ENCODE measurements at regions not wholly inside any gene's neighbourhood (a gene's known extent, or its start where the extent isn't known, plus 50 kb on each side); places are given as distances from the start of the nearest gene placed in this dataset.

DNA sequence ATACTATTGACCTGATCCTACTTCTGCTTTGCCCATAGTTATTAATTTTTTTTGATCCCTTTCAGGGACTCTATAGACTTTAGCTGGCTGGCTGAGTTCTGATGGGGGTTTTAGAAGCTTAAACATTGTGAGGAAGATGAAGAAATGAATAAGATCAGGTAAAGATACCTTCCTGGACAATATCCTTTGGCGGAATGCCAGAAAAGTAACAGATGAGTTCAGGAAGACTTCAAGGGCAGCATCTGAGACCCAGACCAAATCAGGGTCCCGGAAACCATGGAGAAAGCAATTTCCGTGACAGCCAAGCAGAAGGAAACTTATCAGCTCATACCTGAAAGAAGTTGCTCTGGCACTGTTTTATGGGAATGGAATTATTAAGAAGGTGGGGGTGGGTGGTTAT lies 100.4 kb downstream of the XCL2 start:
- TF ChIP-seq GATA1 (IDR thresholded peaks at IDR 0.05; ENCODE audit: low read depth, low read length), result no peak
- no peak for TF ChIP-seq POLR2A (IDR thresholded peaks at IDR 0.05; ENCODE audit: low read length)
- no peak for DNase-seq

DNA sequence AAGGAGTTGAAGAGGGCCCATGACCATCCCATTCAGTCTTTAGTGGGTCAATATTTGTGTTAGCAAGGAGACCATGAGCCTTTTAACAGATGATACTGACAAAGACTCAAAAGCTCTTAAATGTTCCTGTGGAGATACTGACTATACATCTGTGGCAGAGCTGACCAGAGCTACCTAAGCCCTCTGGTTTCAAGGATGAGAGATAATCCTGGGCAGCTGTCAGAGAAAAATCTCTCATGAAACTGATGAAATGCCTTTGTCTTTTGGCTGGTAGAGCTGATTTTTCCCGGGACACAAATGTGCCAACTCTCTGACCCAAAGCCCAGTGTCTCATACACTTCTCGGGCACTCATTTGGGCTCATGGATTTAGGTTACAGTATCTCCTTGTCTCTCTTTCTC lies 100.9 kb downstream of the XCL2 start:
- DNase-seq, result no peak
- no peak for TF ChIP-seq POLR2A (IDR thresholded peaks at IDR 0.05; ENCODE audit: low read length)
- no peak for TF ChIP-seq GATA1 (IDR thresholded peaks at IDR 0.05; ENCODE audit: low read depth, low read length)

DNA sequence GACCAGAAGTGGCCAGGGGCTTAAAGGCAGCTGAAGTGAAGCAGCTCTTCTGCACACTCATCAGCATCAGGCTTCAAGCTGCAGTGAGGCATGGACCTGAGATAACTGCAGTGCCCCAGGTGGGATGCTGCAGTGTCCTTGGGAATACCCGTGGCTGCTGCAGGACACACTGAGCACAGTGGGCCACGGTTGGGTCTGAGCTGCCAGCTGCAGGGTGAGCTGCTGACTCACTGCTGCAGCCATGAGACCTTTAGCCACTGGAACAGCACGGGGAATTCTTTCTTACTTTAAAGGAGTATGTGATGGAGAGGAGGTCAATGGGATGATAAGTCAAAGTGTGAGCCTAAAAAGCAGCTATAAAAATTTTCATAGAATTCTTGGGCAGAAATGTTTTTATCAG lies 102.1 kb downstream of the XCL2 start:
- no peak for DNase-seq
- TF ChIP-seq GATA1 (IDR thresholded peaks at IDR 0.05; ENCODE audit: low read depth, low read length), result no peak
- no peak for TF ChIP-seq POLR2A (IDR thresholded peaks at IDR 0.05; ENCODE audit: low read length)

DNA sequence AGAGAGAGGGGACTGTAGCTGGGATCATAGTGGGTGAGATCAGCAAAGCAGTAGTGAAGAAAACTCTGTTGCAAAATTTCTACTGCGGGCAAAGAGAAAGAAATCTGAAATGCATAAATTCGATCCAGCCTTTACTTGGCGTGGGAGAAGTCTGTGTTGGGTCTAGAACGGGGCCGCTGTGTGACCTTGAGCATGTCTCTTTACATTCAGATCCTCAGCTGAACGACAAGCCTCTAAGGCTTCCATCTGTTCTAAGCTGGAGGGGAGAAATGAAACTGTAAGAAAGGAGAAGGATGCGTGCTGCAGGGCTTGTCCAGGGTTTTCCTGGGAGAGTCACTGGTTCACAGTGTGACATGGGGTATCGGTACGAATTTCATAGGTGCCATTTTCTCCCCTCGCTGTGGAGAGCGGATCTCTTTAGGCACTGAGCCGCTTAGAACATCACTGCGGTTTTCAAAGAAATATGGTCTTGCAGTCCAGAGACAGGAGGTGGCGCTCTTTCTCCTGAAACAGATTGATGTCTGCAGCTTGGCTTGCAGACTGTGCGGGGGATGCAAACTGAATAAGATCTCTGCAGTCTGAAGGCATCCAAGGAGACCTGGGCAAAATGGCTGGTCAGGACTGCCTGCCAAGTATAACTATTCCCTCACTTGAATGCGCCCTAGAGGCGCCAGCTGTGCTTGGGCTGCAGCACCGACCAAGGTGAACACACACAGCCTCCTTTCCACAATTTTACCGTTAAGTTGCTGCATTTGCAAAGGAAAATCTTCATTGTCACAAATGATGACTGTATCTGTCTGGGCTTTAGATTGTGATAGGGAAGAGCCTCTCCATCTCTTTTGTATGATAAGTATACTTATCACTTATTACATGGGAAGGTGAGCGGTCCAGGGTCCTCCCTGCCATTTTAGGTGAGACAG lies 104.1 kb downstream of the XCL2 start:
- TF ChIP-seq POLR2A (IDR thresholded peaks at IDR 0.05; ENCODE audit: low read length) (no peak), GATA1 (IDR thresholded peaks at IDR 0.05; ENCODE audit: low read depth, low read length) (no peak)
- peak; percentile 74 to 80 for DNase-seq

DNA sequence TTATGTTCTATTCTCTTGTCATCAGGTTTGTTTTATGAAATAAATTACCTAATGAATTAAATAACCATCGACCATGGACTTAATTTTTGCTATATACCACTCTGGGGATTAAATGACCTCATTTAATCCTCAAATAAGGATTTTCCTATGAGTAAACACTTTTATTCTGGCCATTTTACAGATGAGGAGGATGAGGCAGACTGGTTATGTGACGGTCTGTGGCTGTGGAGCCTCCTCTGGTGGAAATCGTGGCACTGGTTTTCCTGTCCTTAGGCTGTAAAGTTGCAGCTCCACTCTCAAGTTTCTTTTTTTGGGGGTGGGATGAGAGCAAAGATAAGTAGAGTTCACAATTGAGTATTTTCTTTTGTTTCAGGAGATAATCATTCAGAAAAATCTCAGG lies 105.2 kb downstream of the XCL2 start:
- no peak for TF ChIP-seq GATA1 (IDR thresholded peaks at IDR 0.05; ENCODE audit: low read depth, low read length)
- no peak for TF ChIP-seq POLR2A (IDR thresholded peaks at IDR 0.05; ENCODE audit: low read length)

DNA sequence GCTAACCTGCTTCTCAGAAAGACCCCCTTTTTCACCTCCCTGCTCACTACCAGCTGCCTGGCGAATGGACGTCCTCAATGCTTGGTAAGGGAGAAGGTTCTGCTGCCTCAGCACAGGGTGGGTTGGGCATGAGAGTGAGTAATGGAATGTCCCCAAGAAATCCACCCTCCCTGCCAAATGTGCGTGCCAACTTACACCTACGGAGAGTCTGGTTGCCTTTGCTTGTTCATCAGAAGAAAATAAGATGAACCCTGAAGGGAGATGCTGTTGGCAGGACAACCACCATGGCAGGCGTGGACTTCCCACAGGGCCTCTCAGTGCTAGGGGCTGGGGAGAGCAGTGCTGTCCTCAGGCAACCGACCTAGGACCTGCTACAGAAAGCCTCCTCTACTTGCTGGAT lies 106.0 kb downstream of the XCL2 start:
- no peak for TF ChIP-seq POLR2A (IDR thresholded peaks at IDR 0.05; ENCODE audit: low read length)
- DNase-seq, result no peak

More for the DNA sequence above, 105.2 kb downstream of the XCL2 start:
- DNase-seq, result no peak

DNA sequence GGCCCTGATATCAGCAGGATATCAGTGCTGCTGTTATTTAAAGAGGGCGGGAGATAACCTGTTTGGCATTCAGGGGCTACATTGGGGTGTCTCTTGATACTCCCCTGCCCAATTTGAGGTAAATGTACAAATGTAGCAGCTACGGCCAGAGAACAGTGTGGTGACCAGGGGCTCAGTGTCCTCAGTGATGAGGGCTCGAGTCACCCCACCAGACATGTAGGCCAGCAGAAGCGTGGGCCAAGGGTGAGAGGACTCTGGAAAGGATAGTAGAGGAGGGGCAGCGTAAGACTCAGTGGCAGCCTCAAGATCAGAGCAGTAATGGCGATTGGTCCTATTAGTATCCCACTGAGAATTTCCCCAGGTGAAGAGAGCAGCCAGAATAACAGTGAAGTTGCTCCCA lies 108.4 kb downstream of the XCL2 start:
- TF ChIP-seq GATA1 (IDR thresholded peaks at IDR 0.05; ENCODE audit: low read depth, low read length), result no peak
- no peak for TF ChIP-seq POLR2A (IDR thresholded peaks at IDR 0.05; ENCODE audit: low read length)
- DNase-seq, result no peak

DNA sequence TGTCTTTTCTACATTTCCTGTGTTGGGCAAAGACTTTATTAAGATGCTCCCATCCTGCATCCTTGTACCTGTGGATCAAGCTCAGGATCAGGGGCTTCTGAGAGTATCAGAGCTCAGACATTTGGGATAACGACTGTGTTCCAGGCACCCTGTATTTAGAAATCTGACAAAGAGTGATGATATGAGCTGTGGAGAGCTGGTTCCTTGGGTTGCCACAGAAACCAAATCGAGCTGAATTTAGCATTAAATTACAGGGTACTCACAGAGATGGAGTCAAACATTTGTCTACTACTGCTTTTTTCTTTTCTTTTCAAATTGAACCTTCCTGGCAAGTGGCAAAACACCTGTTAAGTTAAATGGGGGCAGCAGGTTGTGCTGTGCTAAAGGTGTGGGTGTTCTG lies 110.6 kb downstream of the XCL2 start:
- TF ChIP-seq POLR2A (IDR thresholded peaks at IDR 0.05; ENCODE audit: low read length), result no peak
- no peak for TF ChIP-seq GATA1 (IDR thresholded peaks at IDR 0.05; ENCODE audit: low read depth, low read length)
- no peak for DNase-seq

DNA sequence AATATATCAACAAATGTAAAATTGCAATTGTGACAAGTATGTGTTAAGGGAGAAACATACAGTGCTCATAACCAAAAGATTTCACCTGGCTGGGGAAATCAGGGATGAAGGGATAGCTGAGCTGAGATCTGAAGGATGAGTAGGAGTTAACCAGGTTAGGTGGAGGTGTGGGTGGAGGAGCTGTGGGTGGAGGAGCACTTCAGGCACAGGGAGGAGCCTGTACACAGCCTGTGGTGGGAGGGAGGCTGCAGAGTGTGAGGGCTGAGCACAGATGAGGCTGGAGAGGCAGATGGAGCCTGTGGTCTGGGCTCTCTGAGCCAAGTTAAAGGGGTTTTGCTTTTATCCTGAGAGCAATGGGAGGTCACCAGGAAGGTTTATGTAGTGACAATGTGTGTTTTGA lies 111.9 kb downstream of the XCL2 start:
- TF ChIP-seq GATA1 (IDR thresholded peaks at IDR 0.05; ENCODE audit: low read depth, low read length), result no peak
- TF ChIP-seq POLR2A (IDR thresholded peaks at IDR 0.05; ENCODE audit: low read length), result no peak
- DNase-seq, result no peak

DNA sequence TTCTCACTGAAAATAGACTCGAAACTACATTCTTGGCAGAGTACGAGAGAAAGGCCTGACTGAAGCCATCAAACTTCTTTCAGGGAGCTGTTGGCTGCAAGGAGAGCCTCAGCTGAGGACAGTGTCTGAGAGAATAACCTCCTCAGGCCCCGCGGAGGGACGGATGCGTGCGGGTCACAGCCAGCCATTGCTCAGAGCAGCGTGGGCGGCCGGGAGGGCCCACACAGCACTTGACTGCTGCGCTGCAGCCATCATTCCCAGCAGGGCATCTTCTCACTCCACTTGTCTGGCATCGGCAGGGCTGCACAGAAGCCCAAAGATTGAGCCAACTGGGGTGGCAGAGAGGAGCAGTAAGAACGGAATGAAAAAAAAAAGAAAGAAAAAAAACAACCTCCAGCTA lies 113.5 kb downstream of the XCL2 start:
- TF ChIP-seq POLR2A (IDR thresholded peaks at IDR 0.05; ENCODE audit: low read length) (no peak), GATA1 (IDR thresholded peaks at IDR 0.05; ENCODE audit: low read depth, low read length) (no peak)
- DNase-seq, result no peak

DNA sequence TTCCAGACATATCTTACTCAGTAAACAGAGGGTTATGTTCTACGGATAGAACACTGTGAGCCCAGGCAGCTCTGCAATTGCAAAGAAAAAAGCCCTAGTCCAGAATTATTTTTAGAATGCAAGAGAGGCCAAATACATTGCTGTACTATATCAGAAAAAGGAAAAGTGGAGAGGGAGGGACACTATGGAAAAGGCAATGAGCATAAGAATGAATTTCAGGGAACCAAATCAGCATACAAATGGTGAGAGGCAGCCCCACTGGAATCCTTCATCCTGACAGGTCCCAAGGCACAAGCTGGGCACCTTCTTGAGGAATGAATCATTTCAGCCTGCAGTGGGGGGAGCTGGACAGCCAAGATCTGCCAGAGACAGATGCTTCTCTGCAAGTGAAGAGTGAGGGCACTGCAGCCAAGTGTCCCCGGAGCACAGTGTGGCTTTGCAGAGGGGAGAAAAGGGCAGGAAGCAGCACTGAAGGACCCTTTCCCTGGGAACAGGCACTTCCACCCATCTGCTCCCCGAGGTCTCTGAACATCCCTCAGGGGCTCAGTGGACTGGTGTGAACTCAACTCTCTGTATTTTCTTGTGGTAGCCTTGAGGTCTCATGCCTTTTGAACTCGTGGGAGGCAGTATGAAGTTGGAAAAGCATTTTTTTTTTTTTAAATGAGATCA lies 115.6 kb downstream of the XCL2 start:
- no peak for TF ChIP-seq GATA1 (IDR thresholded peaks at IDR 0.05; ENCODE audit: low read depth, low read length)
- TF ChIP-seq POLR2A (IDR thresholded peaks at IDR 0.05; ENCODE audit: low read length), result no peak
- no peak for DNase-seq

DNA sequence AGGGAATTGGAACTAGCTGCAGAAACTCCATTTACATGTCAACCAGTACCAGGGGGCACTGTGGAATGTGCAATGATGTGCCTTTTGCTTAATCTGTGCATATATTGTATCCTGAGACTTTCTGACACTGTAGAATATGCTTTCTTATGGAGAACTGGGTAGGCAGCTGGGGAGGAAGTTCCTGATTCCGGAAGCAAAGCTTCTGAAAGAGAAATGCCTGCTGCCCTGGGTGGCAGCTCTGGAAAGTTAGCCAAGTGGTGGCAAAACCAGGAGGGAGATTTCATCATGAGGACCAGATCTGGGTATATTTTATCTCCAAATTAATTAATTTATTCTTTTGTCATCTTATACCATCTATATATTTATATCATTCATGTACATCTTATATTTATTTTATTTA lies 116.7 kb downstream of the XCL2 start:
- TF ChIP-seq GATA1 (IDR thresholded peaks at IDR 0.05; ENCODE audit: low read depth, low read length) (no peak), POLR2A (IDR thresholded peaks at IDR 0.05; ENCODE audit: low read length) (no peak)
- DNase-seq, result no peak

DNA sequence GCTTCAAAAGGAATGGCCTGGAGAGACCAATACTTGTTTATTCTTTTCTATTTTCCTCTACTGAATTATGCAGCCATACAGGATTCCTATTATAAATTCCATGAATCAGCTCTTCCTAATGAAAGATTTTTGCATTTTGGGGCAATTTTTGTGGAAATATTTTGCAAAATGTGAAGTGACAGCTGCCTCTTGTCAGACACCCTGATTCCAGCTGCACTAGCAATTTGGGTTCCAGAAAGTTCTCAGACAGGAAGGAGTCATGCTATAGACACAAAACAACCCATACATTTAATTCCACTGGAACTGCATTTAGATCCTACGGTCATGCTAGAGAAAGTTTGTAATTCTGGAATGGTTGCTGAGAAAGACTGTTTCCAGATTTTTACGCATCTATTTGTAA lies 119.5 kb downstream of the XCL2 start:
- DNase-seq, result no peak
- no peak for TF ChIP-seq POLR2A (IDR thresholded peaks at IDR 0.05; ENCODE audit: low read length)
- TF ChIP-seq GATA1 (IDR thresholded peaks at IDR 0.05; ENCODE audit: low read depth, low read length), result no peak

DNA sequence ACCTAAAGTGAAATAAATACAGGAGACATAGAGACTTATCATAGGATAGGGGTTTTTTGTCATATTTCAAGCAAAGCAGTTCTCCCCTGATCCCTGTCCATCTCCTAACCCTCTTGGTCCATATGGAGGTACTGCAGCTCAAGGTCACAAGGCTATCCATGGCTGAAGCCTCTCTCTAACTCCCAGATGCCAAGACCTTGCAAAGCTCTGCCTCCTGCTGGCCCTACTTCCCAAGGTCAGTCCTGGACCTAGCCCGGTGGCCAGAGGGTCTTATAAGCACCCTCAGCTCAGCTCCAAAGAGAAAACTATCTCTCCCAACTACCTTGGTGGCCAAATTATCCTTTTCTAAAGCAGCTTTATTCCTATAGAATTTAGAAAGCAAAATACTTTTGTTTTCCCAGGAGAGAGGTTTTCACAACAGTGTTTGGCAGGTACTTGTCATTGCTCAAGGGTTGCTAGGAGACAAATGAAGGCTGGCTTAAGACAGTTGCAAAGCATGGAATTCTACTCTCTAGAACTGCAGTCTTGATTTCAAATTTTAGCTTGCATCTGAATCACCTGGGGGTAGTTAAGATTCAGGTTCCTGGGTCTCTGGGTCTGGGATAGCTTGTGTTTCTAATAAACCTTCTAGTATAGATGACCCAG lies 121.5 kb downstream of the XCL2 start:
- no peak for DNase-seq
- TF ChIP-seq GATA1 (IDR thresholded peaks at IDR 0.05; ENCODE audit: low read depth, low read length) (no peak), POLR2A (IDR thresholded peaks at IDR 0.05; ENCODE audit: low read length) (no peak)
